ENCODE measurements at regions not wholly inside any gene's neighbourhood (a gene's known extent, or its start where the extent isn't known, plus 50 kb on each side); places are given as distances from the start of the nearest gene placed in this dataset.

GRCh38 chr4:80145739-80146138, 51.6 kb upstream of the PRDM8 start:
- Mint-ChIP-seq H3K4me3 (no peak overlapping the region), H3K27ac (no peak overlapping the region), H3K9me3 (no peaks in the 10 kb centered on the region), H3K4me1 (peaks cover 31% of the 10 kb centered on the region), H3K27me3 (no peaks in the 10 kb centered on the region)
- no peak for ATAC-seq
- no peak for DNase-seq

DNA sequence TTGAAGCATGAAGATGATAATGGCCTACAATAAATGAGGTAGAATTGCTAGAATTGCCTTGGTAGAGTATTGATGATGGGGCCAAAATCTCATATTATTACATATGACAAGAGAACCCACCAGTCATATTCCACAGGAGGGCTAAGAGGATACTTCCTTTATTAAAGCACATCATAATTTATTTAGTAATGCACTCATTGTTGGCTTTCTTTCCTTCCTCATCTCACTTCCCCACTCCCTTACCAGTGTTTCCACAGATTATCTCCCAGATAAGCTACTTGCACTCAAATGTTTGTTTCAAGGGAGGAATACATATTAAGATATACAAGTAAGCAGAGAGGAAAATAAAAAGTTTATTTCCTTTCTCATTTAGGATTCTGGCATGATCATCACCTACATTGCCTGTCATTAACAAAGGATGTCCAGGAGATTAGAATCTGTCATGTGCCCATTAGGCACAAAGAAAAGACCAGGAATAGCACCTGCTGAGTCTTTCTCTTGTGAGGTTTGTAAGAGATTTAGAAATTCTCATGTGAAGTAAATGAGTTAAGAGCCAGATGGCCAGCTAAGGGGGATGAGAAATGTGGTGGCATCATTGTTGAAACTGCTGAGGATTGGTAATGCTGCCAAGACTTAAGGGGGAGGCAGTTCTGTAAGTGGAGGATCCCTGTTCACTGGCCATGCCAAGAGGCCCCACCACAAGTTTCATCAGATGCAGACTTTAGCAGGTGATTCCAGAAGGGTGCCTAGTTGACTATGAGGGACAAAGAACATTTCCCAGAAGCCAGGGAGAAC, 52.4 kb upstream of the PRDM8 start:
- no peak for DNase-seq
- no peak for ATAC-seq
- Mint-ChIP-seq H3K4me3 (no peak overlapping the region), H3K4me1 (peaks cover 37% of the 10 kb centered on the region), H3K9me3 (no peaks in the 10 kb centered on the region), H3K27ac (no peak overlapping the region), H3K27me3 (no peaks in the 10 kb centered on the region)

- peaks cover 52% of the 10 kb centered on the region for H3K4me1 Mint-ChIP-seq
- no peak for DNase-seq
- no peak for ATAC-seq
- H3K27ac Mint-ChIP-seq = no peak overlapping the region
- no peaks in the 10 kb centered on the region for H3K9me3 Mint-ChIP-seq
- H3K27me3 Mint-ChIP-seq = no peaks in the 10 kb centered on the region
- H3K4me3 Mint-ChIP-seq = no peak overlapping the region
Measured at GRCh38 chr4:80143307-80143679, 54.0 kb upstream of the PRDM8 start.

DNA sequence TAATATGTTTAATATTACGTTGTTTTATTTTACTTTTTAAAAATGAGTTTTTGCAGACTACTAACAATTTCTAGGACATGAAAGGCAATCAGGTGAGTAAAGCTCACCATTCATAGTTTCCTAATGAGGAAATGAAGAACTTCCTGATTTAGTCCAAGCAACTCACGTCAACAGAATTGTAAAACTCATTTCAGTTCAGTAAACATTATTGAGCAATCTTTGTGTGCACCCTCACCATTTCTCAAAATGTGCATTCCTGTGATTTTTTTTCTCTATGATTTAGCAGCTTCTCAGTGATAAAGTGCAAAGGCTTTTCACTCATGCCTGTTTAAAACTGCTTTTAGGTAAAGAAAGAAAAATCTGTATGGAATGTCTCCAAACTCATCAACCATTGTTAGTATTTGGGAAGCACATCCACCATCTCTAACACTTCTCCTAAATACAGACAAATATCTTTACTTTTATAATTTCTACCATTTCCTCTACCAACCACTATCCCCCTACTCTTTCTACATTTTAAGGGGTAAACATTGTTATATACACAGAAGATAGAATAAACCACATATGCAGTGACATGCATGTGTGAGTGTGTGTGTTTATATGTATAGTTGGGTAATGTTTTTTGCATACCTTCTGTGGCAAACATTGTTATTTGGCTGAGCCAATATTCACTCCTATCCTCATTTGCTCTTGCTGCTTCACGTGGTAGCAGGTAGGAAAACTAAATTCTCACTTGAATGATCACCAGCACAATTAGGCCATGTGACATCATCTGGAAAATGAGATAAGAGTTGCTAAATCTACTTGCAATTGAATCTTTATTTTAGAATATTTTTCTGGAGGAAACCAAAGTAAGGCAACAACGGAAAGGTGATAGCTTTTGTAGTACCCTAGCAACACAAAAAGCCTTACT, 54.7 kb upstream of the PRDM8 start:
- Mint-ChIP-seq H3K4me3 (no peak overlapping the region), H3K9me3 (peaks cover 0 to 1% of the 10 kb centered on the region in 2 donors), H3K27ac (no peak overlapping the region), H3K4me1 (peaks cover 59% of the 10 kb centered on the region), H3K27me3 (no peaks in the 10 kb centered on the region)
- DNase-seq = no peak
- ATAC-seq = no peak

DNA sequence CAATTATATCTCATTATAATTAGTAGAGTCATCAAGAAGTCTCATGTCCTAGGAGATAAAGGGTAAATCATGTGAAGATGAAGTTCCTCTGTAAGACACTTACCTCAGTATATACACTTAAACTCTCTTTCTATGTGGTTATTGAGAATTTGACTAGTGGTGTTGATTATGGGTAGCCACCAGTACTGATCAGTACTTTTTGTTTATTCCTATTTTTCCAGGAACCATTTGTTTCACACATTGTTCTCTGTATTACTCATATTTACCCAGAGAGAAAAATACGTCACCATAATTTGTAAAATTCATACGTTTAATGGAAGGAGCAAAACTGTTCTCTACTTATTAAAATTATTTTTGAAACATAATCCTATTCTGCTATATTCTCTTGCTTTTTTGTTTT, 55.8 kb upstream of the PRDM8 start:
- no peak overlapping the region for H3K4me3 Mint-ChIP-seq
- H3K4me1 Mint-ChIP-seq = peaks cover 63% of the 10 kb centered on the region
- ATAC-seq (peak; percentile 44), DNase-seq (no peak)
- H3K27me3 Mint-ChIP-seq = no peaks in the 10 kb centered on the region
- no peak overlapping the region for H3K27ac Mint-ChIP-seq
- H3K9me3 Mint-ChIP-seq = peaks cover 0 to 4% of the 10 kb centered on the region in 2 donors

DNA sequence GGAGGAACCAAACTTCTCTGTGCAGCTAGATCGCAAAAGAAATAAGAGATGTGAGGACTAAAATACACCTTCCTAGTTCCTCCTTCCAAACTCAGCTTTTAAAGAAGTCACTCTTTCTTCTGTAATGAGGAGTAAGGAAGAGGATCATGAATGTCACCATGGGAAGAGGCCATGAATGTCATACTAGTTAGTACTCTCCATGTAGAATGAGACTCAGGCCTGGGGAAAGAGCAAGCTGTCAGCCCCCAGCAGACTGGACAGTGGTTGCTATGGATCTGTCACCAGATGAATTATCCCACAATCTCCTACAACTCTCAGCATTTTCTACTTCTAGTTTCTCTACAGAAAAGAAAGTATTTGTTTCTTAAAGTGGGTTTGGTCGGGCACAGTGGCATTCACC, 57.1 kb upstream of the PRDM8 start:
- Mint-ChIP-seq H3K27me3 (no peaks in the 10 kb centered on the region), H3K4me3 (no peak overlapping the region), H3K27ac (no peak overlapping the region), H3K4me1 (peaks cover 65% of the 10 kb centered on the region), H3K9me3 (peaks cover 0 to 4% of the 10 kb centered on the region in 2 donors)
- DNase-seq (no peak), ATAC-seq (no peak)

GRCh38 chr4:80139671-80140070, 57.6 kb upstream of the PRDM8 start:
- no peak overlapping the region for H3K4me3 Mint-ChIP-seq

DNA sequence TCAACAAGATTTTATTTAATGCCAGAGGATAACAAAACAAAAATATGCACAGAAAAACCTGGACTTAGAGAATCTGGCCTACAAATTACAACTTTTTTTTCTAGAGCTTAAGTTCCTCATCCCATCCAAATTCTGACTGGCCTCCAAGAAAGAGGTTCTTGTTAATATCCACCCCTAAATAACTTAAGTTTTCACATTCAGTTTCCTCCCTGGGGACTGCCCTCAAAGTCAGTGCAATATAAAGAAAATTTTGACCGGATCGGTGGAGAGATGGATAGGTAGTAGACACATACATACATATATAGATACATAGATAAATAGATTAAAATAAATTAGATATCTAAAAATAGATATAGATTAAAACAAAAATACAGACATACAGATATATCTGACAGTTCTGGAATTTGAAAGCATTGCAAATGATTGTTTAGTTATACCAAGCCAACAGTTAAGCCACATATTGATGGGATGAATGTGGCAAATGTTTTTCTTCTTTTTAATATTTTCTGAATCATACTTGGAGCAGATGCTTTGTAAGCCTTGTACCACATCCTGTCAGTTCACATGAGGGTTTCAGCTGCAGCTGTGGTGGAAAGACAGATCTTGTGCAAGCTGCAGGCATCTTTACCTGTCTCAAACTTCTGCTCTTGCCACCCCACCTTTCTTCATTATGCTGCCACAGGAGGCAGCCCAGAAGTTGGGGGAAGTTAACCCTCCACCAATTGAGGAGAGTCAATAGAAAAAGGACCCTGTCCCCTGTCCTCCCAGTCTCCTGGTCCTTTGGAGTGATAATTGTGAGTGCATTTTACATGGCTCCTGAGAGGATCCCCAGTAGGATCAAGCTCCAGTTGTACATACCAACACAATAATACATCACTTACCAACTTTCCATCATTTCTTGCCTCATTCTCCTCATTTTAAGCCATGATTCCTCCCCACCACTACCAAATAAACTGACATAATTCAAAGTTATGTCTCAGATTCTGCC, 58.5 kb upstream of the PRDM8 start:
- peak overlapping the region; percentile 2 to 40 for H3K4me3 Mint-ChIP-seq
- no peak overlapping the region for H3K27ac Mint-ChIP-seq
- no peaks in the 10 kb centered on the region for H3K27me3 Mint-ChIP-seq
- peaks cover 64% of the 10 kb centered on the region for H3K4me1 Mint-ChIP-seq
- ATAC-seq (peak; percentile 99), DNase-seq (peak; percentile 46 to 69)
- peaks cover 0 to 4% of the 10 kb centered on the region in 2 donors for H3K9me3 Mint-ChIP-seq

More at GRCh38 chr4:80139671-80140070, 57.6 kb upstream of the PRDM8 start:
- ATAC-seq (no peak), DNase-seq (no peak)
- H3K9me3 Mint-ChIP-seq = peaks cover 0 to 4% of the 10 kb centered on the region in 2 donors
- H3K27ac Mint-ChIP-seq = no peak overlapping the region
- no peaks in the 10 kb centered on the region for H3K27me3 Mint-ChIP-seq
- peaks cover 64% of the 10 kb centered on the region for H3K4me1 Mint-ChIP-seq

DNA sequence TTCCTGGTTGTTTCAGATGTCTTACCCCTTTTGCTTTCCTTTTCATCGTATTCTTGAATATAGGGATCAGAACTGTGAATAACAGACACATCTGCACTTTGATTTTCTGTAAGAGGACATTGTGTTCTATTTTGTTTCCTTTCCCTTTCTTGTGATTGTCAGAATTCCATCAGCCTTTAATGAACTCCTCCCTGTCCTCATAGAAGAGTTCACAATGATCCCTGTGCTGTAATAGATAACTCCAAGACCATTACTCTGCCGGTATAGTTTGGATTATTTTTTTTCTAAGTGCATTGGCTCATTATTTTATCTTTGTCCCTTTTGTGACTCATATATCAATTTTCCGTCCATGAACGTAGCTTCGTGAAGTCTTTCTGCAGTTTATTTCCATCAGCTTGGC, 59.7 kb upstream of the PRDM8 start:
- Mint-ChIP-seq H3K9me3 (peaks cover 0 to 4% of the 10 kb centered on the region in 2 donors), H3K27me3 (no peaks in the 10 kb centered on the region), H3K4me3 (peak overlapping the region in 1 of 2 donors; percentile 34), H3K27ac (peak overlapping the region in 1 of 2 donors; percentile 4), H3K4me1 (peaks cover 55% of the 10 kb centered on the region)
- no peak for ATAC-seq
- no peak for DNase-seq

DNA sequence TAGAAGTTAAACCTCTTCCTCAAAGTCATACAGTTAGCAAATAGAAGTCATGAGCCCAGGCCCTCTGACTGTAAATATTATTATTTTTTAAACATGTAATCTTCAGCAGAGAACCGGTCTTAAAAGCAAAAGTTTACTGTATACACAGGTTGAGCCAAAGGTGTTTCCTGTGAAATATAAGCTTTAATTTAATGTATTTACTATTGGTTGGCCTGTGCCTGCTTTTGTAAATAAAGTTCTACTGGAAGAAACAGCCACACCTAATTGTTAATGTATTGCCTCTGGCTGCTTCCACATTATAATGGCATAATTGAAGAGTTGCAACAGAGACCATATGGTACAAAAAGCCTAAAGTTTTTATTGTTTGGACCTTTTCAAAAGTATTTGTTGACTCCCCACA, 61.0 kb upstream of the PRDM8 start:
- H3K4me3 Mint-ChIP-seq = no peak overlapping the region
- H3K27ac Mint-ChIP-seq = no peak overlapping the region
- no peak for ATAC-seq
- H3K27me3 Mint-ChIP-seq = no peaks in the 10 kb centered on the region
- H3K9me3 Mint-ChIP-seq = peaks cover 0 to 4% of the 10 kb centered on the region in 2 donors
- H3K4me1 Mint-ChIP-seq = peaks cover 42% of the 10 kb centered on the region
- no peak for DNase-seq

- Mint-ChIP-seq H3K4me1 (peaks cover 38% of the 10 kb centered on the region), H3K9me3 (peaks cover 0 to 4% of the 10 kb centered on the region in 2 donors), H3K27ac (no peak overlapping the region), H3K4me3 (no peak overlapping the region), H3K27me3 (no peaks in the 10 kb centered on the region)
- DNase-seq (no peak), ATAC-seq (no peak)
Measured at GRCh38 chr4:80135702-80136058, 61.6 kb upstream of the PRDM8 start.

GRCh38 chr4:80134936-80135701, 62.1 kb upstream of the ANTXR2 start:
- H3K4me1 Mint-ChIP-seq = peaks cover 36% of the 10 kb centered on the region
- no peak overlapping the region for H3K27ac Mint-ChIP-seq
- H3K4me3 Mint-ChIP-seq = no peak overlapping the region
- peaks cover 0 to 4% of the 10 kb centered on the region in 2 donors for H3K9me3 Mint-ChIP-seq
- DNase-seq = no peak
- ATAC-seq = no peak
- H3K27me3 Mint-ChIP-seq = no peaks in the 10 kb centered on the region

DNA sequence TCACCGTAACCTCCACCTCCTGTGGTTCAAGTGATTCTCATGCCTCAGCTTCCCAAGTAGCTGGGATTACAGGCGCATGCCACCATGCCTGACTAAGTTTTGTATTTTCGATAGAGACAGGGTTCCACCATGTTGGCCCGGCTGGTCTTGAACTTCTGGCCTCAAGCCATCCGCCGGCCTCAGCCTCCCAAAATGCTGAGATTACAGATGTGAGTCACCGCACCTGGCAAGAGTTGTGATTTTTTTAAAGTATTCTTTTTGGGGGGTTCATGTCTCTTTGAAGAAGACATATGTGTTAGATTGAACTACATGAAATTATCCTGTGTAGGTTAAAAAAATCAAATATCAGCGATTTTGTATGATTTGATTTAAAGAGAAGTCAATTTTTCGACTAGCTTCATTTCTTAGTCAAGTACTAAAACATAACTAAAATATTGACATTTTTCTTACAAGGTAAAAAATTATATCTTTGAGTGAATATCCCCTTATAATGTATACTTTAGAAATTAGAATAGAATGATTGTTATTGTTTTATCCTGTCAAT, 60.3 kb upstream of the ANTXR2 start:
- Mint-ChIP-seq H3K4me3 (no peak overlapping the region), H3K27me3 (no peaks in the 10 kb centered on the region), H3K9me3 (peaks cover 0 to 4% of the 10 kb centered on the region in 2 donors), H3K27ac (no peak overlapping the region), H3K4me1 (peaks cover 26% of the 10 kb centered on the region)
- DNase-seq (no peak), ATAC-seq (no peak)

GRCh38 chr4:80129785-80130184, 56.8 kb upstream of the ANTXR2 start:
- no peaks in the 10 kb centered on the region for H3K9me3 Mint-ChIP-seq
- H3K27ac Mint-ChIP-seq = peak overlapping the region in 1 of 2 donors; percentile 54
- peaks cover 42% of the 10 kb centered on the region for H3K4me1 Mint-ChIP-seq
- no peak overlapping the region for H3K4me3 Mint-ChIP-seq
- ATAC-seq = no peak
- no peaks in the 10 kb centered on the region for H3K27me3 Mint-ChIP-seq
- DNase-seq = no peak
